ENCODE measurements at regions not wholly inside any gene's neighbourhood (a gene's known extent, or its start where the extent isn't known, plus 50 kb on each side); places are given as distances from the start of the nearest gene placed in this dataset.

DNA sequence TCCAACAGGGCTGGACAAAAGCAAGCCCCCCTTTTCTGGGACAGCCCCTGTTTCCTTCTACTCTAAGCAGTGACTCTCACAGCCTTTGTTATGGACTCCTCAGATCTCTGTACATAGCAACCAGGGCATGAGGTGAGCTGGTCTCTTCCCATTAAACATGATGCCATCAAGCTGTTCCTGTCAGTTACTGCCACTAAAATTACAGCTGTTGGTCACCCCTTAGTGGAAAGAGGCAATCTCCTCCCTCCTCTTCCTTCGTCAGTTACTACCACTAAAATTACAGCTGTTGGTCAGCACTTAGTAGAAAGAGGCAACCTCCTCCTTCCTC lies 95.2 kb upstream of the SMIM36 start:
- TF ChIP-seq, protein P1, sequence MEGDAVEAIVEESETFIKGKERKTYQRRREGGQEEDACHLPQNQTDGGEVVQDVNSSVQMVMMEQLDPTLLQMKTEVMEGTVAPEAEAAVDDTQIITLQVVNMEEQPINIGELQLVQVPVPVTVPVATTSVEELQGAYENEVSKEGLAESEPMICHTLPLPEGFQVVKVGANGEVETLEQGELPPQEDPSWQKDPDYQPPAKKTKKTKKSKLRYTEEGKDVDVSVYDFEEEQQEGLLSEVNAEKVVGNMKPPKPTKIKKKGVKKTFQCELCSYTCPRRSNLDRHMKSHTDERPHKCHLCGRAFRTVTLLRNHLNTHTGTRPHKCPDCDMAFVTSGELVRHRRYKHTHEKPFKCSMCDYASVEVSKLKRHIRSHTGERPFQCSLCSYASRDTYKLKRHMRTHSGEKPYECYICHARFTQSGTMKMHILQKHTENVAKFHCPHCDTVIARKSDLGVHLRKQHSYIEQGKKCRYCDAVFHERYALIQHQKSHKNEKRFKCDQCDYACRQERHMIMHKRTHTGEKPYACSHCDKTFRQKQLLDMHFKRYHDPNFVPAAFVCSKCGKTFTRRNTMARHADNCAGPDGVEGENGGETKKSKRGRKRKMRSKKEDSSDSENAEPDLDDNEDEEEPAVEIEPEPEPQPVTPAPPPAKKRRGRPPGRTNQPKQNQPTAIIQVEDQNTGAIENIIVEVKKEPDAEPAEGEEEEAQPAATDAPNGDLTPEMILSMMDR (IDR thresholded peaks at IDR 0.05) = no peak
- TF ChIP-seq ZFX (IDR thresholded peaks at IDR 0.05; ENCODE audit: borderline replicate concordance) = no peak
- H3K27ac ChIP-seq = no peak overlapping the region

DNA sequence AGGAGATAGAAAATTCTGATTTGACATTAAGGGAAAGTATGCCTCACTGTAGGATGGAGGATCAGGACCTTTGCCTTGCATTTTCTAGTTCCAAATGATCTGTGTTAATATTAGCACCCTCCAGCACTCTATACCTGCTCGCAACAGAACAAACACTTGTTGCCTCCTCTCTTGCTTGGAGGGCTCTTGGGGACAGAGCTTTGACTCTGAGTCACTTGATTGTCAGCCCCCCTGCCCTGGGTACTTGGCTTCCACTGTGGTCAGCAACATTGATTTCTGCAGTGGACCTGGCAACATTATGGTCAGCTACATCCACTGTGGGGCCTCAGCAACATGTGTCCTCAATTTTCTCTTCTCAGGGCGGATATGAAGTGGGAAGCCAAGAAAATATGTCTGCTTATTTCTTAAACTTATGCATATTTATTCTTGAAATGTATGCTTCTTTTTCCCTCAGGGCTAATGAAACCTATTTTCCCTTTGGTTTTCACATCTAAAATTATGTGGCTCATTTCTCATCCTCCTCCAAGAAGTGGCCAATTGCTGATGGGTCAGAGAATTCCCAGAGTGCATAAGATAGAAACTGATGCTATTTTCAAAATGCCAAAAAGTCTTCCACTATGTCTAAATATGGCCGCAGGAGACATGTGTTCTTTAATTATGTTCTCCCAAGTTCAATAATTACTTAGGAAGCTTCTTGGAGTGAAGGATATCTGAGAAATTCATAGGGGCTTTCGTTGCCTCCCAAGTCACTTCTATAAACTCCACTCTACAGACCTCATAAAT lies 94.6 kb upstream of the SMIM36 start:
- TF ChIP-seq, protein P1 (IDR thresholded peaks at IDR 0.05) = no peak
- TF ChIP-seq ZFX (IDR thresholded peaks at IDR 0.05; ENCODE audit: borderline replicate concordance) = no peak
- no peak overlapping the region for H3K27ac ChIP-seq

DNA sequence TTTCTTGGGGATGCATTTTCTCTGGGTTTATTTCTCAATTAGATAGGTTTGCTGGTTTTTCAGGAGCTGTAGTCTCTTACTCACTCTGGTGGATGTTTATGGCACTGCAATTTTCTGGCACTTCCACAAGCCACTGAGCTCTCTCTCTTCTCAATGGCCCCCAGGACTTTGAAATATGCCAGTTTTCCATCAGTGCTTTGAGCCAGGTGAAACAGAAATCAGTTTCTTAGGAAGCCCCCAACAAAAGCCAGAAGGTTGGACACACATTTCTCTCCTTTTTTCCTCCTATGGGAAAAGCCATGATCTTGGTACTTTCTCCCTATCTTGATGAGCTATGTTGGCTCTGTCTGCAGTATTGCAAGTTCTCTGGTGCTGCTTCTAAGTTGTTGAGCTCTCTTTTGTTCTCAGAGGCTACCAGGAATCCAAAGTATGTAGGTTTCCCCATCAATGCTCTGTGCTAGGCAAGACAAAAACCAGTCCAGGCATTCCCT lies 90.7 kb upstream of the SMIM36 start:
- no peak for TF ChIP-seq ZFX (IDR thresholded peaks at IDR 0.05; ENCODE audit: borderline replicate concordance)
- TF ChIP-seq, protein P1 (IDR thresholded peaks at IDR 0.05) = peak; percentile 61
- H3K27ac ChIP-seq = no peak overlapping the region

DNA sequence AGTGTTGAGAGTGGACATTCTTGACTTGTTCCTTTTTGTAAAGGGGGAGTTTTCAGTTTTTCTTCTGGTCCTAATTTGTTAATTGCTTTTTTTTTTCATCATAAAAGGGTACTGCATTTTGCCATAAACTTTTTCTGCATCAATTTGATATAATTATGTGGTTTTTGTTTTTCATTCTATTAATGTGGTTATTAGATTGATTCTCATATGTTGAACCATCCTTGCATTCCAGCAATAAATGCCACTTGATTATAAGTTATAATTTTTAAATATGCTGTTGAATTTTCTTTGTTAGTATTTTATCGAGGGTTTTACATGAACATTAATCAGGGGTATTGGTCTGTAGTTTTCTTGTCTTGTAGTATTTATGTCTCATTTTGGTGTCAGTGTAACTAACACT lies 87.2 kb upstream of the SMIM36 start:
- no peak for TF ChIP-seq ZFX (IDR thresholded peaks at IDR 0.05; ENCODE audit: borderline replicate concordance)
- TF ChIP-seq, protein P1 (IDR thresholded peaks at IDR 0.05) = no peak
- no peak overlapping the region for H3K27ac ChIP-seq

DNA sequence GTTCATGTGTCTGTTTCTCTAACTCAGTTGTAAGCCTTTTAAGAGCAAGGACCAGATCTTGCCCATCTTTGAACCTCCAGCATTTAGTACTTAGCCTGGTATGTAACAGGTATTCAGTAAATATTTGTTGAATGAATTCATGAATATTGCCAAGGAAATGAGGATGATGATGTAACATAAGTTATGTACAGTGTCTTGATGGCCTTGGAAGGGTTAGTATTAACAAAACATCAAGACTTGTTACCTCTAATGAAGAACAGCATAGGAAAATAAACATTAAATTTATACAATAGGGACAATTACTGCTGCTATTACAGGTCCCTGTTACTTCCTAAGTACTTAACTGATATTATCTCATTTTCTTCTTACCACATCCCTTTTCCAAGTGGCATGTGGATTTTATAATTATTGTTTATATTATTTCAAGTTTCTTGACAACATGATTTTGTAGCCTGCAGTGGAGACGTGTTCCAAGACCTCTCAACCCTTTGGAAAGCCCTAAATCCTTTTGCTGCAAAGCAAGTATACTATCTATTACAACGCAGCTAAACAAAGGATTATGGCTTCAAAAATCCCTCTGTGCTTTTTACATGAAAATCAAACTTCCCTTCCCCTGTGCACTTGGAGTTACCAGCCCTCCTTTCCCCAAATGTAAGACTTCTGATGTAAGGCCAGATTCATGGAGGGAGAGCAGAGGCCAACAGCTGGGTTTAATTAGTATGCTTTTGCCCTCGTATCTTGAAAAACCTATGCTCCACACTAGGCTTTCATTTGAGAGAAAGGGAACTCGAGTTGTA lies 77.4 kb upstream of the SMIM36 start:
- H3K27ac ChIP-seq = no peak overlapping the region
- no peak for TF ChIP-seq ZFX (IDR thresholded peaks at IDR 0.05; ENCODE audit: borderline replicate concordance)
- TF ChIP-seq, protein P1 (IDR thresholded peaks at IDR 0.05) = no peak

DNA sequence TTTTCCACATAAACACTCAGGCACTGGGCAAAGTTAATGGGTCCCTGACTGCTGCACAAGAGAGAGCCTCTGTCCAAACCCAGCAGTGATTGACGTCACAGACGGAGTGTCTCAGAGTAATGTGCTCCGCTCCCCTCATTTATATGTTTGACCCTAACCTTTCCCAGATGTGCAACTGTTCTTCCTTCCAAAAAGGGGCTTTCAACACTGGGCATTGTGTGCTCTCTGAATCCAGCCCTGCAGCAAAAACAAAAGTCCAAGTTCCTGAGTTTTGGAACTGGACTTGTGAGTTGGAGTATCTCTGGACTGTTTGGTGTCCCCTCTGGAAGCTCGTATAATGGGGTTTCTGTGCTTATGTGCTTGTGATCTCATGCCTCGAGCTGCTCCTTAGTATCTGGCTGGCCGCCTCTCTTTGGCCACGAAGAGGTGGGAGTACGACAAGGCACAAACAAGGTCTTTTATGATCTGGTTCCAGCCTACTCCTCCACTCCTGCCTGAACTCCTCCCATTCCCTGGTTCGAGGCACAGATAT lies 76.4 kb upstream of the SMIM36 start:
- H3K27ac ChIP-seq = no peak overlapping the region
- TF ChIP-seq, protein P1 (IDR thresholded peaks at IDR 0.05) = no peak
- TF ChIP-seq ZFX (IDR thresholded peaks at IDR 0.05; ENCODE audit: borderline replicate concordance) = no peak
